HPDE6-E6E7 (cell line): ENCODE measurements at regions not wholly inside any gene's neighbourhood (a gene's known extent, or its start where the extent isn't known, plus 50 kb on each side); places are given as distances from the start of the nearest gene placed in this dataset.
"Not testable (repeated sequence)": the region's sequence is repeated elsewhere in the genome, so short reads cannot be mapped to it uniquely, and the experiment has no call there.

Source experiments
- DNase-seq: peaks from one replicate; pipeline ENCODE4 v3.0.0; 2011; ENCODE audit warnings: missing footprints; ENCODE audit errors: extremely low spot score

DNA sequence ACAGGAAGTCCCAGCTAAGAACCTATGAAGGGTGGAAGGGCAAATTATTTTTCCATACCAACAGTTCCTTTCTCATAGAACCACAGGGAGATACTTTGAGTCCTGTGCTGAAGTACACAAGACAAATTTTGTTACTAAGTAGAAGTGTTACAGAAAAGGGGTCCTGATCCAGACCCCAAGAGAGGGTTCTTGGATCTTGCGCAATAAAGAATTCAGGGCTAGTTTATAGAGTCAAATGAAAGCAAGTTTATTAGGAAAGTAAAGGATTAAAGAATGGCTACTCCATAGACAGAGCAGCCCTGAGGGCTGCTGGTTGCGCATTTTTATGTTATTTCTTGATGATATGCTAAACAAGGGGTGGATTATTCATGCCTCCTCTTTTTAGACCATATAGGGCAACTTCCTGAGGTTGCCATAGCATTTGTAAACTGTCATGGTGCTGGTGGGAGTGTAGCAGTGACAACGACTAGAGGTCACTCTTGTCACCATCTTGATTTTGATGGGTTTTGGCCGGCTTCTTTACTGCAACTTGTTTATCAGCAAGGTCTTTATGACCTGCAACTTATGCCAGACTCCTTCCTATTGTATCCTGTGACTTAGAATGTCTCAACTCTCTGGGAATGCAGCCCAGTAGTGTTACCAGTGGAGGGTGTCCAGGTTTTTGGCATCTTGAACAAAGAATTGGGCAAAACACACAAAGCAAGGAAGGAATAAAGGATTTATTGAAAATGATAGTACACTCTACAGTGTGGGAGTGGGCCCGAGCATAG, 409.4 kb downstream of the SH2D4B start:
- no peak for DNase-seq

DNA sequence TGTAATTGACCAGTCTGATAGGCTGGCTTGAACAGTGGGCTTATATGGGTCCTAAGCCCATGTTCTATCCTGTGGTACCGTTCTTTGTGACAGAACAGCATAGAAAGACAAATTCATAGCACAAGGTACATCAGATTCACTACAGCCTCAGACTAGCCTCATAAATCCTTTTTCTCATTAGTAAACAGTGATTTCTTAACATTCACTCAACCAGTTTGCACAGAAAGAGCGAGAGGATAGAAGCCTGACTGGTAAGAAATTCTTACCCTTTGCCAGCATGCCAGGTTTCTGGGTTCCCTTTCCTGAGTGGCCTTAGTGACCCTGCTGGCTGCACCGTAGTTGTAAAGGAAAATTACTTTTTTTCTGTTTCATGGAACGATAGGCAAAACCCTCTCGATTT, 412.1 kb downstream of the SH2D4B start:
- no peak for DNase-seq

DNA sequence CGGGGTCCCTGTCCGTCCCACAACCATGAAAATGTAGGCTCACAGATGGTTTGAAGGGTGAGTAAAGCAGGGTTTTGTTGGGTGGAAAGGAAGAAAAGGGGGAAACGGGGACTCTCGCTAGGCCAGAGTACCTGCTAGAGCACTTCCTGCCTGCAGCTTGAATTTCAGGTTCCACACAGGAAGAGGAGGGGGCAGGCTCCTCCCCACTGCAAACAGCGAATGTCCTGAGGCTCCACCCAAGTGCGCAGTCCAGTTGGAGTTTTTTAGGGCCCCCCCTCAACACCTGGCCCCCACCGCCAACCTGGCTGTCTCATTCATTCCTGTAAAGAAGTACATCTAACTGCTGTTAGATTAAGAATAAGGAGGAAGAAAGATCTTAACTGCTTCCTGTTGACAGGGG, 414.7 kb downstream of the SH2D4B start:
- DNase-seq, result no peak

DNA sequence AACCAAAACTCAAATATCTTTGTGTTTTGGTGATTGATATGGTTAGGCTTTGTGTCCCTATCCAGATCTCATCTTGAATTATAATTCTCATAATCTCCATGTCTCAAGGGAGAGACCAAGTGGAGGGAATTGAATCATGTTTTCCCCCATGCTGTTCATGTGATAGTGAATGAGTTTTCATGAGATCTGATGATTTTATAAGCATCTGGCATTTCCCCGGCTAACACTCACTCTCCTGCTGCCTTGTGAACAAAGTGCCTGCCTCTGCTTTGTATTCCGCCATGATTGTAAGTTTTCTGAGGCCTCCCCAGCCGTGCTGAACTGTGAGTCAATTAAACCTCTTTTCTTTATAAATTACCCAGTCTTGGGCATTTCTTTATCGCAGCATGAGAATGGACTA, 419.5 kb downstream of the SH2D4B start:
- no peak for DNase-seq

DNA sequence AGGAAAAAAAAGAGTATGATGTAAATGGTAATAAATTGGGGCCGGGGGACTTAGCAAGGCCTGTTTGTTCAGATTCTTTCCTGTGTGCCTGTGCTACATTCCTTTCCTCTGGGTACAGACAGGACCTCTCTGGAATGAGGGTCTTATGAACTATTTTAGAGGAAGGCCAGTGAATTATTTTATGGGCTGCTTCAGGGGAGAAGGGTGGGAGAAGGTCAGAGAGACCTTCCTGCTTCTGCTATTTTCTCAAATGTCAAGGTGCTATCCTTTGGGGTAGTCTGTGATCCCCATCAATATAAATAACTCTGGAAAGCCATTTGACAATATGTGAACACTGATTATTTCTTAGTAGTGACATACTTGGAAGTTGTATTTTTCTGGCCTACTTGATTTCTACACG, 426.5 kb downstream of the SH2D4B start:
- DNase-seq, result no peak

DNA sequence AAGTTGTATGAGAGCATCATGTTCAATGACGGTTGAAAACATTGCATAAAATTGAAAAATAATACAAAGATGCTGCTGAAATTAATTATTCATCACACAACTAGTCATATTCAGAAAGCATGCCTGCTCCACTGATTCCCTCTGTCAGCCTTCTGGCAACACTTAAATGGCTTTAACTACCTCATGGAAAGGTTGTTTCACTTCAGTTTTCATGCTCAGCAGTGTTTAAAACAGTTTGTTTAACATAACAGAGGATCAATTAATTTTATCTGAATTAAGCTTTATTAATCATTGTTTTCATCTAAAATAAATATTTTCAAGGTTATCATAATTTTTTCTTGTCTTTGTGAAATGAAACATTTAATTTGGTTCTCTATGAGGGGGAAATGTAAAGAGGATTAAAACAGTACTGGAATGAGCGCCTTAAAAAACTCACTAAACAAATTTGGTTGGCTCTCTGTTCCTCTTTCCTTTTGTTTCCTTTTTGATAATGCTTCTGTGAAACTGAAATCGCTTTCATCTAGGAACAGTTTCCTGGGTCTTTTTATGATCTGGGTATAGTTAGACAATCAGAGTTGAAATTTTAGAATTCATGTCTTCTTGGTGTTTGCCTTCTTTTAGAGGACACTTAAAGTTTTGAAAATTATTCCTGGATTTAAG, 427.4 kb downstream of the SH2D4B start:
- DNase-seq, result no peak

DNA sequence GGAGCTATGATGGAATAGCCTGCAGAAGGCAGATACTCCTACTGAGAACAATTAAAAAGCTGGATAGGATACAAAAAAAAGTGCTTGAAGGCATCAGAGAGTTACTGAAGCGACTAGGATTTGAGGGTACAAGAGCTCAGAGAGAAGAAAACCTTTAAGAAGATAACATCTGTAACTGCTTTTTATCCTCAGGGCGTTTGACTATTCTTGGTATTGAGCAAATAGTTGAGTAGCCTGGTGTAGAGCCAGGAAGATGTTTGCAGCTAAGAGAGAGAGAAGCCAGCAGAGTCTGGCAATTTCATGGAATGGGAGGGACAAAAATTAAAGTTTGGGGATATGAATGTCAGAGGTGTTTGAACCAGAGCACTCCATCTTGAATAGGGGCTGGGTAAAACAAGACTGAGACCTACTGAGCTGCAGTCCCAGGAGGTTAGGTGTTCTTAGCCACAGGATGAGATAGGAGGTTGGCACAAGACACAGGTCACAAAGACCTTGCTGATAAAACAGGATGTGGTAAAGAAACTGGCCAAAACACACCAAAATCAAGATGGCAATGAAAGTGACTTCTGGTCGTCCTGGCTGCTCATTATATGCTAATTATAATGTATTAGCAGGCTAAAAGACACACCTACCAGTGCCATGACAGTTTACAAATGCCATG, 428.8 kb downstream of the SH2D4B start:
- DNase-seq, result no peak

DNA sequence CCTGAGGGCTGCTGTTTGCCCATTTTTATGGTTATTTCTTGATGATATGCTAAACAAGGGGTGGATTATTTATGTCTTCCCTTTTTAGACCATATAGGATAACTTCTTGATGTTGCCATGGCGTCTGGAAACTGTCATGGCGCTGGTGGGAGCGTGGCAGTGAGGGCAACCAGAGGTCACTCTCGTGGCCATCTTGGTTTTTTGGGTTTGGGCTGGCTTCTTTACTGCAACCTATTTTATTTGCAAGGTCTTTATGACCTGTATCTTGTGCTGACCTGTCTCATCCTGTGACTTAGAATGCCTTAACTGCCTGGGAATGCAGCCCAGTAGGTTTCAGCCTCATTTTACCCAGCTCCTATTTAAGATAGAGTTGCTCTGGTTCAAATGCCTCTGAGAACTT, 429.7 kb downstream of the SH2D4B start:
- not testable (repeated sequence) for DNase-seq

DNA sequence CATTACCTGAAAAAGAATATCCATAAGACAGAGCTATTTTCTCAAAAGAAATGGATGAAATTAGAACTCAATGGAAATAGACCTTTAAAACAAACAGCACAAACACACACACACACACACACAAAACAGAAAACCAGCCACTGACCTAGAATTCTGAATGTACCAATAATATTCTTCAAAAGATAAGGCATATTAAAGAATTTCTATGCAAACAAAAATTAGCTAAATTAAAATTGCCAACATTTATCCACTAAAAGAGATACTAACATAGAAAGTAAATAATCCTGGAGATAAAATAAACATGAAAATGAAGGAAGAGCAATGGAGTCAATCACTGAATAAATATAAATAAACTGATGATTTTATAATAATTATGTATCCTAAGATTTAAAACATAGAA, 431.2 kb downstream of the SH2D4B start:
- DNase-seq, result no peak

DNA sequence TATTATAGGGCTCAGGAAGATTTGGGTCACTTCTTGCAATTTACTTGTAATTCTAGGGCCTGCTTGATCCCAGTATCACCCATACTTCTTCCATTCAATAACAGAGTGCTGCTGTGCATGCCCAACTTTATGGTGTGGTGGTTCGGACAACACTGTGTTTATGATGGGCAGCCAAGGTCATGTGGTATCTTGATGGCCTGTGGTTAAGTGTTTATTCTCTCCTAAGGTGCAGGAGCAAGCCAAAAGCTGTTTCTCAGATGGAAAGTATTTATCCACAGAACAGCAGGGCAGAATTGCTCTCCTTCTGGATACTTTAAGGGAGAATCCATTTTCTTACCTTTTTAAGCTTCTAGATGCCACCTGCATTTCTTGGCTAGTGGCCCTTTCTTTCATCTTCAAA, 433.8 kb downstream of the SH2D4B start:
- no peak for DNase-seq

DNA sequence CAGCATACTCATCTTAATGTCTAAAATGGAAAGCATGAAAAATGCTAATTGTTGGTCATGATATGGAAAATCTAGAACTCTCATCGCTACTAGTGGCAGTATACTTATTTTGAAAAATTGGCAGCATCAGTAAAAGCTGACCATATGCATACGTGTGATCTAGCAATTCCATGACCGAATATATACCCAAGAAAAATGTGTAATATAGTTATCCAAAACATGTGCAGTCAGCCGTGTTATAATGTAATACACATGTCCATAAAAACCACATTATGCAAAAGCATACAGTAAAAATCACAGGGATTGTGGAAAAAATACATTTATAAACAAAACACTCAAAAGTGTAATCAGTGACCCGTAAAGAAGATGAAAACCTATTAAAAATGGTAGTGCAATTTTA, 439.0 kb downstream of the SH2D4B start:
- DNase-seq, result no peak

DNA sequence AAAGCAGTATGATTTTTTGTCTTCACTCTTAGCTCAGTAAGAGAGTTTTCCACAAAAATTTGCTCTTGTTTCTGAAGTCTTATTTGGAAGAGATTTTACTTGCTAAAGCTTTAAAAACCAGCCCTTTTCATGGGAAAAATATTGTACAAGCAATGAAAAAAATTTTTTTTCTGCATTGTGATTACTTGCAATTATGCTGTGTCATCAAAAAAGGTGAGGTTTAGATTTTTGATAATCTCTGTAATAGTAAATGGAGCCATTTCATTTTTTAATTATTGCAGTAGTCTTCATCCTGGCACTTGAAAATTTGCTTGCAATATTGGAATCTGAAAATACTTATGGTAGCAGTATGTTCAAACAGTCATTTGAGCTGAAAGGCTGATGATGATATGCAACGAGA, 447.4 kb downstream of the SH2D4B start:
- DNase-seq, result no peak

DNA sequence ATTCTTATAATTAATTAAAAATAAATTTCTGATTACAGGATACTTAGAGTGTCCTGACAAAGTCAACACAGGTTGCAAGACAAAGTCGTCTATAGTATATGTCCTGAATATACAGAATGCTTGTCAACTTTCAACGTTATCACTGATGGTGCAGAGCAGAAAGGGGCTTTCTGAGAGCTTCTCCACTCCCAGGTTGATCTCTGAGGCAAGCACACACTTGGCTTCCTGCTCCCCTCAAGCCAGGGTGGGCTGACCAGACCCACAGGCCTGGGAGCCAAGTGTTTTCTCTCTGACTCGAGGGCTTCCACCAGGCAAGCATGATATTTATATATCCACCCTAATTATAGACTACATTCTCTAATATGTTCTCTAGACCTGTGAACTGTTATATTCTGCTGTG, 448.9 kb downstream of the SH2D4B start:
- no peak for DNase-seq

DNA sequence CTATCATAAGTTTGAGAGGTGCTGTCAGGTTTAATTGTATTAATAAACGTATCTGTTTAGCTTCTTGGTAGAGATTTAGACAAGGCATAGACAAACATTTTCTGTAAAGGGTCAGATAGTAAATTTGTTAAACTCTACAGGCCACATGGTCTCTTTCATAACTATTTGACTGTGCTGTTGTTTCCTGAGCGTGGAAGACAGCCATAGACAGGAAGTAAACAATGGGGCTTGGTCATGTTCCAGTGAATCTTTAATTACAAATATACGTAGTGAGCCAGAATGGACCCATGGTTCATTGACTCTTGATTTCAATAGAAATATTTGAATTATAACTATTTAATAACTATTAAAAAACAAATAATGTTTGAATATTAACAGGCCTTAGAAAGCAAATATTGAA, 451.1 kb downstream of the SH2D4B start:
- DNase-seq, result no peak

DNA sequence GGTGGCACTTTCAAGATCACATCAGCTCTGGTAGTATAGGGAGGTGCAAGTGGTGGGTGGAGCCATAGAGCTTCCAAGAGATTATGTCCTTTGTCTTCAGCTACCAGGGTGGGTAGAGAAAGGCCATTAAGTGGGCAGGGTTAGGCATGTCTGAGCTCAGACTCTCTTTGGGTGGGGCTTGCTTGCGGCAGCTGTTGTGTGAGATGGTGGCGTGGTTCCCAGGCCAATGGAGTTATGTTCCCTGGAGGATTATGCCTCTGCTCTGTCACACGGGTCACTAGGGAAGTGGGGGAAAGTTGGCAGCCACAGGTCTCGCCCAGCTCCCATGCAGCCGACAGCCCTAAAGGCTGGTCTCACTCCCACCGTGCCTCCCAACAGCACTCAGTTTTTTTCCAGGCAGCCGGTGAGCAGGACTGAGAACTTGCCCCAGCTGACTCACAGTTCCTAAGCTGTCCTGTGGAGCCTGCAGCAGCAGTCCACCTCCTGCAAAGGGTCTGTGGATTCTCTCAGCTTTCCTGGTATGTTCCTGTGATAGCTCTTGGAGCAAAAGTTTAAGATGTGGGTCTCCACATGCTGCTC, 459.0 kb downstream of the SH2D4B start:
- DNase-seq, result no peak

DNA sequence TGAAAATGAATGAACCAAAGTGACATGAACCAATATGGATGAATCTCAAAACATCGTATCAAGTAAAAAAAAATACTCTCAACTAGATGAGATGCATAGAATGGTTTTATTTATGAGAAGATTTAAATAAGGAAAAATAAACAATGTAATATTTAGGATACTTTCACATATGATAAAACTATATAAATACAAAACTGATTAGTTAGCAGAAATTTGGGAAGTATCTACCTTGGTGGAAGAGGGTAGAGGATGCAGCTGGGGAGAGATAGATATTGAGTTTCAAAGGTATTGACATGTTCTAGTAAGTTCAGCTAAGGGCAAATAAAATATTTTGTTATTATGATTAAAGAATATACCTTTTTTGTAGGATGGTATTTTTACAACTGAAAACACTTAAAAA, 463.1 kb downstream of the SH2D4B start:
- DNase-seq, result no peak

DNA sequence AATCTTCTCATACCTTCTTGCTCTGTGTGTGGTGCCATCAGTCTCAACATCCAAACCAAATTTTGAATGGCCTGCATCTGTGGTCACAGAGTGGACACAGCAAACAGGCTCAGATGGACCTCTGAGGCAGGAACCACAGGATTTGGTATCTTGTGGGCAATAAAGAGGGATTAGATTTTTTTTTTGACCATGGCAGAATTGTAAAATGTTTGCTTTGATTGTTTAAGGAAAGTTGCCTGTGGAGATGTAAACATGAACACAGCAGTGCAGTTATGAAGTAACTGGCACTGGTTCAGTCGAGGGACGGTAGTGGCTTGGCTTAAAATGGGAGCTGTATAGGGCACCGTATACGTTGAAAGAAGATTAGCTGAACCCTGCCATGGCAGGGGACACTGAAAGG, 464.7 kb downstream of the SH2D4B start:
- DNase-seq, result no peak

DNA sequence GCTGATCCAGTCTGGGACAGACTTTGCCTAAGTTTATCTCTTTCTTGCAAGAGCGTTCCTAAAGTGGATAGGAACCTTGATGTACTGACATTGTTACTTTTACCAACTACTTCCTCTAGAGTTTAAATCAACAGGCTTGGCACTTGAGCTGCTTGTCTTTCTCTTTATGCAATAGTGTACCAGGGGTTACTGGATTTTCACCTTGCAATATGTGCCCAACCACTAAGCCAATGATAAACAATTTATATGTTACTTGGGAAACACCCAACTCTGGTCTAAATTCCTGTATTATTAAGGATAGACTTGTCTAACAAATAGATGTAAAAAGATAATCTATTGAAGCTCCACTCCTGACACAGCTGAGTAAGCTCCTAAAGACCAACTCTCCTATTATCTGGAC, 470.2 kb downstream of the SH2D4B start:
- DNase-seq, result no peak

DNA sequence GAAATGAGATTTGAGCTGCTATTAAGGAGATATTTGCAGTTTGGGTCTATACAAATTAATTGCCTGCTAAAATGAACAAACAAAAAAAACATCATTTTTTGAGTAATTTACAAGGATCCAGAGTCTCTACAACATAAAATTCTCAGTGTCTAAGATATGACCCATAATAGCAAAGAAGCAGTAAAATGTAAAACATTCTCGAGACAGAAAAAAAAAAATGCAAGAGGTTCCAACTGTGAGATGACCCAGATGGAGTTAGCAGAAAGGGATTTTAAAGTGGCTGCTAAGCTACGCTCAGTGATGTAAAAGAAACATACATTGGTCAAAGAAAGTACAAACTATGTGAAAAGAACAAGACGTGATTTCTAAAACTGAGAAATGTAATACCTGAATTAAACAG, 471.0 kb downstream of the SH2D4B start:
- no peak for DNase-seq

DNA sequence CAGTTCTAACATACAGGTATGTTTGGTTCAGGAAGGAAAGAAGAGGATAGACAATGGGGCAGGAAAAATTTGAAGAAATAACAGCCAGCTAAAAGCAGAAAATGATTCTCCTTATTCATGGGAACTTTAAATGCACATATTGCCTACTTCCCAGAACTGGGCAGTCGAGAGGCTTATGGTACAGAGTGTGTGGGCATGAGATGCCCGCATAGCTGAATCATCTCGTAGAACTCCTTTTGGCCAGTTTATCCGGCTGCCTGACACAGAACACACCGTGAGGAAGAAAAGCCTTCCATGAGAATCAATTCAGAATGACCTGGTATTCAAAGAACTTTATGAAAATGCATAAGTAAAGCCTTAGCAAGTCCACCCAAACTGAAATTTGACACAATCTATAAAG, 471.6 kb downstream of the SH2D4B start:
- DNase-seq, result no peak

DNA sequence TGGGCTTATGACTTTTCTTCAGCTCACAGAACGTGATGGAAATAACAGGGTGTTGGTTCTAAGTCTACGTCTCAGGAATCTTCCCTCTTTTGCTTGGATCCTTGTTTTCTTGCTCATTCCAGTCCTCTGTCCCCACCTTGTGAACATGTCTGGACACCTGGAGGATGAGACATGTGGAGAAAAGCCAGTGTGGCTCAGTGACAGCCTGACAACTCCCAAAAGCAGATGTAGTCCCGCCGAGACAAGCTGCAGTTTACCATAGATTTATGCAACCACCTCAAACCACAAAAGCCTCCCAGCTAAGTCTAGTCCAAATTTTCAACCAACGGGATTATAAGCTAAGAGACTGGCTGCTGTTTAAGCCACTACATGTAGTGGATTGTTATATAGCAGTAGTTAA, 476.1 kb downstream of the SH2D4B start:
- no peak for DNase-seq

DNA sequence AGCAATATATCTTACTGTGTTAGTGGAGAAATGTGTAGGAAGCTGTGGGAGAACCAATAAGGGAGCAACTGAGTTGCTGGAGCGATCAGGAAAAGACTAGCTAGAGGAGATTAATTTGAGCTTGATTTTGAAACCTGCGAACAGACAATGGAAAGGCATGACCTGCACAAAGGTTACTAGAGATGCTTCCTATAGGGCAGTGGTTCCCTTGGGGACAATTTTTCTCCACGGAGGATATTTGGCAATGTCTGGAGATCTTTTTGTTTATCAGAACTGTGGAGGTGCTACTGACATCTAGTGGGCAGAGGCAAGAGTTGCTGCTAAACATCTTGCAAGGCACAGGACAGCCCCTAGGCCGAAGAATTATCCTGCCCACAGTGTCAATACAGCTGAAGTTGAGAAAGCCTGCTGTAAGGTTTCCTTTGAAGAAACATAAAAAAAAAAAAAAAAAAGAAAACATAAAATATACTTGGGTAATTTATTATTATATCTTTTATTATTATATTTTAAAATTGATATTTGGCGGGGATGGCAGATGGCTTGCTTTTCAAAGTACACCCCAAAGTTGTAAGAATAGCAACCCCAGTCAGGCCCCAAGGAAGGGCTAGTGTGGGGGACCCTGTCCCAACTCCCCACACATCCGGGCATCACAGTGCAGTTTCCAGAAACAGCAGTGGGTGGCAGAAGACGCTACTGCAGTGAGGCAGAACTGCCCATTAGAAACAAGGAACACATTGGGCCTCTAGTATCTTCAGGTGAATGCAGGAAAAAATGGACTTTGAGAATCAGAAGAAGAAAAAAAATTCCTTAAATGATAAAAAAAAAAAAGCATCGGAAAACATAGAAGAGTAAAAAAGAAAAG, 481.6 kb downstream of the SH2D4B start:
- no peak for DNase-seq
